GM12878 (cell line): ENCODE measurements at regions not wholly inside any gene's neighbourhood (a gene's known extent, or its start where the extent isn't known, plus 50 kb on each side); places are given as distances from the start of the nearest gene placed in this dataset.

Experiments used
- HDAC2 ChIP-seq: fragments of 200-600 bp; sonication (generic); IDR thresholded peaks from 2 replicates; pipeline ENCODE4 v1.6.1; 2017
- RBBP5 ChIP-seq: fragments of 200-600 bp; sonication (generic); conservative IDR thresholded peaks from 2 replicates; pipeline ENCODE4 v1.6.1; 2016

GRCh38 chr15:97030251-97030650 is 699.8 kb downstream of the NR2F2 start:
- no peak for TF ChIP-seq HDAC2
- TF ChIP-seq RBBP5 = no peak
